GM18951 (cell line): ENCODE measurements at regions not wholly inside any gene's neighbourhood (a gene's known extent, or its start where the extent isn't known, plus 50 kb on each side); places are given as distances from the start of the nearest gene placed in this dataset.
"Not testable (repeated sequence)": the region's sequence is repeated elsewhere in the genome, so short reads cannot be mapped to it uniquely, and the experiment has no call there.

ENCODE experiments used
- POLR2A ChIP-seq: IDR thresholded peaks from 4 replicates; pipeline ENCODE4 v1.6.1; 2011; ENCODE audit warnings: mild to moderate bottlenecking; ENCODE audit not compliant: insufficient read length, insufficient read depth; ENCODE audit errors: extremely low read depth
- in situ Hi-C: fragments of 300-500 bp; cut with MboI; formaldehyde crosslinking; loops from one replicate; pipeline ENCODE4 v1.12.0; 2022; ENCODE audit warnings: low sequenced_read_pairs, mixed read lengths, inconsistent platforms; ENCODE audit not compliant: unreplicated experiment

DNA sequence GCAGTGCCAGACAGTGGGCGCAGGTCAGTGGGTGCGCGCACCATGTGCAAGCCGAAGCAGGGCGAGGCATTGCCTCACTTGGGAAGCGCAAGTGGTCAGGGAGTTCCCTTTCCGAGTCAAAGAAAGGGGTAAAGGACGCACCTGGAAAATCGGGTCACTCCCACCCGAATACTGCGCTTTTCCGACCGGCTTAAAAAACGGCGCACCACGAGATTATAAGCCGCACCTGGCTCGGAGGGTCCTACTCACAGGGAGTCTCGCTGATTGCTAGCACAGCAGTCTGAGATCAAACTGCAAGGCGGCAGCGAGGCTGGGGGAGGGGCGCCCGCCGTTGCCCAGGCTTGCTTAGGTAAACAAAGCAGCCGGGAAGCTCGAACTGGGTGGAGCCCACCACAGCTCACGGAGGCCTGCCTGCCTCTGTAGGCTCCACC, 77.9 kb downstream of the NR4A2 start:
- in situ Hi-C loops: not testable (repeated sequence)

DNA sequence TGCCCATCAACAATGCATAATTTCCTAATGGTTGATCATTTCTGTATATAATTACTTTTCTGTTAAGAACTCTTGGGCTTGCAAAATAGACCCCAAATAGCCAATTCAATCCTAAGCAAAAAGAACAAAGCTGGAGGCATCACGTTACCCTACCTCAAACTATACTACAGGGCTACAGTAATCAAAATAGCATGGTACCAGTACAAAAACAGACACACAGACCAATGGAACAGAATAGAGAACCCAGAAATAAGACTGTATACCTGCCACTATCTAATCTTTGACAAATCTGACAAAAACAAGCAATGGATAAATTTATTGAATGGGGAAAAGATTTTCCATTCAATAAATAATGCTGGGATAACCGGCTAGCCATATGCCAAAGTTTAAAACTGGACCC, 78.8 kb downstream of the NR4A2 start:
- in situ Hi-C loops: no loop called here

DNA sequence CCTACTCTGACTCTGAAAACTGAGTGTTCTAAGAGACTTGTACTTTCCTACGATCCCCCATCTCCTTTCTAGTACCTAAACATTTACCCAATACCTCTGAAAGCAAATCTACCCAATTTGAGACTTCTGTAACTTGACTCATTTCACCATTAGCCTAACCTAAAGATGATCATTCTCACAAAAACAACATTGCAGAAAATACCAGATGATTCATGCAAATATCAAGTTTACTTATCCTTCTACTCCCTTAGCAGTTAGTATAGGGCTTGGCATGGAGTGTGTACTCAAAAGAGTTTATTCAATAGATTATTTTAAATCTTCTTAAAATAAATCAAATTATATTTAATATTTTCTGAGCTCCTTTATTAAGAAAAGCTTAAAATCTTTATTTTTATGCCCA, 89.6 kb downstream of the NR4A2 start:
- no peak for TF ChIP-seq POLR2A

More for the DNA sequence above, 78.8 kb downstream of the NR4A2 start:
- no peak for TF ChIP-seq POLR2A

DNA sequence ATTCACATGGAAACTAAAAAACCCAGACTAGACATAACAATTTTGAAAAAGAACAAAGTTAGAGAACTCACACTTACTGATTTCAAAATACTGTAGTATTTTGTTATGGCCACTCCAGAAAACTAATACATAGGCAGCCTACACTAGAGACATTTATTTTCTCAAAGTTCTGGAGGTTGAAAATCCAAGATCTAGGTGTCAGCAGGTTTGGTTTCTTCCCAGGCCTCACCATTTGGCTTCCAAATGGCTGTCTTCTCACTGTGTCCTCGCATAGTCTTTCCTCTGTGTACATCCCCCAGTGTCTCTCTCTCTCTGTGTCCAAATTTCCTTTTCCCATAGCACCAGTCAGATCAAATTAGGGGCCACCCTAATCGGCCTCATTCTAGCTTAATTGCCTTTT, 95.0 kb downstream of the NR4A2 start:
- in situ Hi-C loops: no loop called here
- no peak for TF ChIP-seq POLR2A

More for the DNA sequence above, 89.6 kb downstream of the NR4A2 start:
- in situ Hi-C loops: no loop called here

DNA sequence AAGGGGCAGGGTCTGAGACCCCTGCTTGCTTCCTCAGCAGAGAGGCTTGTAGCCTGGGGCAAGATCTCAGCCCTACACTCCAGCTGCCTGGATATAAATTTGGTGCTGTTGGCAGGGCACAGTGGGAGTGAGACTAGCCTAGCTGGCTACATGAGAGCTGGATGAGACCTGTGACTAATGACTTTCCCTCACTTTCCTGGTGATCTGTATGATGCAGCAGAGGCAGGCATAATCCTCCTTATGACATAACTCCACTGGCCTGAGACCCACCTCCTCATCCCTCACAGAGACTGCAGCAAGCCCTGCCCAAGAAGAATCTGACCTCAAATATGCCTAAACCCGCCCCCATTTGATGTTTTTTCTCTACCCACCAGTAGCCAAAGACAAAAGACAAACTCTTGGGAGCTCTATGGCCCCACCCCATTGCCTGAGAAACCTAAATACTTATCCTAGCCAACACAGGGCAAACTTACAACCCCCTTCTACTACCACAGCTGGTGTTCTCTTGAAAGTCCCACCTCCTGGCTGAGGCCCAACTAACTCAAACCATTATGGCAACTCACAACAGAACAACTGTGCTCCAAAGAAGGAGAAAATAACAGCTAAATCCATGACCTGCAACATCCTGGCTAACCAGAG, 102.7 kb downstream of the NR4A2 start:
- TF ChIP-seq POLR2A: no peak
- in situ Hi-C loops: no loop called here

DNA sequence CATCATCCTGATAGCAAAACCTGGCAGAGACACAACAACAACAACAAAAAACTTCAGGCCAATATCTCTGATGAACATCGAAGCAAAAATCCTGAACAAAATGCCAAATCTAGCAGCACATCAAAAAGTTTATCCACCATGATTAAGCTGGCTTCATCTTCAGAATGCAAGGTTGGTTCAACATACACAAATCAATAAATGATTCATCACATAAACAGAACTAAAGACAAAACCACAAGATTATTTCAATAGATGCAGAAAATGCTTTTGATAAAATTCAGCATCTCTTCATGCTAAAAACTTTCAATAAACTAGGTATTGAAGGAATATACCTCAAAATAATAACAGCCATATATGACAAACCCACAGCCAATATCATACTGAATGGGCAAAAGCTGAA, 109.2 kb downstream of the NR4A2 start:
- in situ Hi-C loops: not testable (repeated sequence)

DNA sequence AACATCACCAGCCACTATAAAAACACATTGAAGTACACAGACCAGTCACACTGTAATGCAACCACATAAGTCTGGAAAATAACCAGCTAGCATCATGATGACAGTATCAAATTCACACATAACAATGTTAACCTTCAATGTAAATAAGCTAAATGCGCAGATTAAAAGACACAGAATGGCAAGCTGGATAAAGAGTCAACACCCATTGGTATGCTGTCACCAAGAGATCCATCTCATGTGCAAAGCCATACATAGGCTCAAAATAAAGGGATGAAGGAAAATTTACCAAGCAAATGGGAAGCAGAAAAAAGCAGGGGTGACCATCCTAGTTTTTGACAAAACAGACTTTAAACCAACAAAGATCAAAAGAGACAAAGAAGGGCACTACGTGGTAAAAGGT, 110.8 kb downstream of the NR4A2 start:
- in situ Hi-C loops: no loop called here
- no peak for TF ChIP-seq POLR2A

DNA sequence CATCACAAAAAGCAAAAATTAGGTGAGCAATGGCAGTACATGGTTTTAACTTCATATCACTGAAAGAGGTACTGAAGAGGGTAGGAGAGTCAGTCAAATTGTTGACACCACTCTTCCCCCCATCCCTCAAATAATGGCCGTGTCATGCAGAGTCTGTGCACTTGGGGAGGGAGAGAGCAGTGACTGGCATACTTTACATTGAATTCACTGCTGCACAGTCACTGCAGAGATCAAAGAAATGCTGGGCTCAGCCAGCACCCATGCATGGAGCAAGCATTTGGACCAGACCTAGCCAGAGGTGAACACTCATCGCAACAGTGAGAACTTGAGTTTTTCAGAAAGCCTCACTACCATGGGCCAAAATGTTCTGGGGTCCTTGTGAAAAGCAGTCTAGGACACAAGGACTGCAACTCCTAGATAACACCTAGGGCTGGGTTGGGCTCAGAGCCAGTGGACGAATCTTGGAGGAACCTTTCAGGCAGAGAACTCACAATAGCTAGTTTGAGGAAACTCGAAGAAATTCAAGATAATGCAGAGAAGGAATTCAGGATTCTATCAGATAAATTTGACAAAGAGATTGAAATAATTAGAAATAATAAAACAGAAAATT, 112.9 kb downstream of the NR4A2 start:
- in situ Hi-C loops: no loop called here

DNA sequence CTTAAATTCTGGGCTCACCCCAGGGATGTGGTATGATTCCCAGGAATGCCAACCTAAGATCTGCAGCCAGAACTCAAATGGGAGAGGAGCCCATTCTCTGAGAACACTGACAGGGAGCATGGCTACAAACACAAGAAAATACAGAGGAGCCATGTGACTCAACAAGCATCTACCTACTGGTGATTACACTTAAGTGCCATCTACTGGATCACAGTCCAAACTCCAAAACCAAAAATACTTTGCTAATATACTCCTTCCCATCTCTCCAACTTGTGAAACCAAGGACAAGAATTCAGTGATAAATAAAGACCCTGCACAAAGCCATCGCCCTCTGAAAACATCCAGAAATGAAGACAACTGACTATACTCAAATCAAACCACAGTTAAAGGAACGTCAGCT, 116.9 kb downstream of the NR4A2 start:
- TF ChIP-seq POLR2A: no peak
- in situ Hi-C loops: no loop called here

More for the DNA sequence above, 112.9 kb downstream of the NR4A2 start:
- TF ChIP-seq POLR2A: no peak

DNA sequence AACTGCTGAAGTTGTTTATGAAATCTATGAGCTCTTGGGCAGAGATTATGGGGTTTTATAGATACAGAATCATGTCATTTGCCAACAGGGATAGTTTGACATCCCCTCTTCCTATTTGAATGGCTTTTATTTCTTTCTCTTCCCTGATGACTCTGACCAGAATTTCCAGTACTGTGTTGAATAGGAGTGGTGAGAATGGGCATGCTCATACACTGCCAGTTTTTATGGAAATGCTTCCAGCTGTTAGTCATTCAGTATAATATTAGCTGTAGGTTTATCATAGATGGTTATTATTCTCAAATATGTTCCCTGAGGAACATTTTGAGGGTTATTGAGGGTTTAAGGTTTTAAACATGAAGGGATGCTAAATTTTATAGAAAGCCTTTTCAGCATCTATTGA, 121.2 kb downstream of the NR4A2 start:
- in situ Hi-C loops: no loop called here
- TF ChIP-seq POLR2A: no peak

DNA sequence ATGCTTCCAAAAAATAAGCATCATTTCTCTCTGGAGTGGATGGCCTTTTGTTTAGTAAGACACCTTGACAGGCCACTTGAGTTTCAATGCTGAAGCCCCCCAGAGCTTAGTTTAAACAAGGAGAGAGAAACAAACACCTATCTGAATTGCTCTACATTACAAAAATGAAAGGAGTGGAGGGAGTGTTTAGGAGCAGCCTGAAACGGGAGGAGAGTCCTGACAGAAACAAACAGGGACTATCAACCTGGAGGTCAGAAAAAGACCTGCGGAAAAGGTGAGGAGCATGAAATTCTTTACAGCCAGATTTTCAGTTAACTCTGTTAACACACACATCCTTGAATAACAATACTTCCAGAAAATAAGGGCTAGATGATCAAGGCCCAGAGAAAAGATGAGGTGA, 126.2 kb downstream of the NR4A2 start:
- no peak for TF ChIP-seq POLR2A
- in situ Hi-C loops: no loop called here

DNA sequence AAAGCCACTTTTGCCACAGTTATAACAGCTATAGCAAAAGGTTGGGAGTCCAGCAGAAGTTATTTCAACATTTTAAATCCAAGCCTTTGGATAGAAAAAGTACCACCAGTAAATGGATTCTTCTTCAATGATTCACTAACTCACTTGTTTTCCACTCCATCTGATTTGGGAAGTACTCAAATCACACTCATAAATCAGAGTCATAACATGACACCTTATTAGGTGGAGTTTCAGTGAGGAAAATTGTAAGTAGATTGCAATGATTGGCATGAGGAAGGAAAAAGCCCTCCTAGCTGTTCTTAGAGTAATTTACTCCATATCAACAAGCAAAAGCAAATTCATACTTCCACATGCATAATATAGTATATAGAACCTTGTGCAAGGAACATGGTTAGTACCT, 132.9 kb downstream of the NR4A2 start:
- TF ChIP-seq POLR2A: no peak
- in situ Hi-C loops: no loop called here

DNA sequence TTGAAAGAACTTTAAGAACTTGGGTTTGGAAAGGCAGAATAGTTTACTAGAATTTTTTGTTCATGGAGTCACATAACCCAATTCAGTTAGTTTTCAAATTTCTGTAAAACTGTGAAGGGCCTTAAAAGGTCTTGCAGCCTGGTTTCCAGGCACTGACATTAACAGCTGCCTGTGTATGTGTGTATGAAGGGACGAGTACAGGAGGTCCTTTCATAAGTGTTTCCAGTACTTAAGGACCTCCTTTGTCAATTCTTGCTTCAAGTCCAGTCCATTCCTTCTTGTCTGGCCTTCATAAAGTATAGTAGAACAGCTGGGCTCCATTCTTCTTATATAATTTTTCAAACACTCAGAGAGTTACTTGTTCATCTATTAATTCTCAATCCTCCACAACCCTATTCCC, 136.5 kb downstream of the NR4A2 start:
- no peak for TF ChIP-seq POLR2A
- in situ Hi-C loops: no loop called here

DNA sequence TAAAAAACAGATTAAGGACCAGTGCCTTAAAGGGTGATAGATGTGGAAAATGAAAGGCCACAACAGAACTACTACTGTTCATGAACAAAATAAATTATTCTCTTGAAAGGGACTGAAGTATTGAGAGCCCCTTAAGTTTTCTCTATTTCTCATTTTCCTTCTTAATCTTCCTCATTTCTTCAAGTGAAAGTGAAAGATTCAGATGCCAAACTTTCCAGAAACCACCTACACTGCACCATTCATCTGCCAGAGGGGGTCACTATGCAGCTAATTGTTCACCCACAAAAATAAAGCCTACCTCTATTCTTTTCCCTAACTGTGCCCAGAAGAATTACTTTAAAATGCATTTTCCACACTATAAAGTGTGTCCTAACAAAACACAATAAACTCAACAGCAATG, 140.1 kb downstream of the NR4A2 start:
- TF ChIP-seq POLR2A: no peak
- in situ Hi-C loops: no loop called here

DNA sequence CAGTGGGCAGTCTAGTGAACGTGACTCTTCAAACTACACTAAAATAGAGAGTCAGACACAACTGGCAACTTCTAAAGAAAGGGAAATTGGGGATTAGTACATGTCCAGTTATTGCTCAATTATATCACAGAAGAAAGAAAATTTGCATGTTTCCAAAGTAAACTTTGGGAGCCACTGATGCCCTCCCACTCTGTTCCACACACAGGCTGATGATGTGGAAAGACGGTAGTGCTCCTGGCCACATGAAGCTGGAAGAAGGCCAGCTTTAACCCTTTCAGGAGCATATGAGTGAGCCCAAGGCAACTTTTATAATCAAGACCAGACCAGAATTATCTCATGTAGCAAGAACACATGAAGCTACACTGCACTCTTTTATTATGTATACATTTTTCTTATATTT, 141.0 kb downstream of the NR4A2 start:
- TF ChIP-seq POLR2A: no peak
- in situ Hi-C loops: no loop called here
